ENCODE measurements at regions not wholly inside any gene's neighbourhood (a gene's known extent, or its start where the extent isn't known, plus 50 kb on each side); places are given as distances from the start of the nearest gene placed in this dataset.

DNA sequence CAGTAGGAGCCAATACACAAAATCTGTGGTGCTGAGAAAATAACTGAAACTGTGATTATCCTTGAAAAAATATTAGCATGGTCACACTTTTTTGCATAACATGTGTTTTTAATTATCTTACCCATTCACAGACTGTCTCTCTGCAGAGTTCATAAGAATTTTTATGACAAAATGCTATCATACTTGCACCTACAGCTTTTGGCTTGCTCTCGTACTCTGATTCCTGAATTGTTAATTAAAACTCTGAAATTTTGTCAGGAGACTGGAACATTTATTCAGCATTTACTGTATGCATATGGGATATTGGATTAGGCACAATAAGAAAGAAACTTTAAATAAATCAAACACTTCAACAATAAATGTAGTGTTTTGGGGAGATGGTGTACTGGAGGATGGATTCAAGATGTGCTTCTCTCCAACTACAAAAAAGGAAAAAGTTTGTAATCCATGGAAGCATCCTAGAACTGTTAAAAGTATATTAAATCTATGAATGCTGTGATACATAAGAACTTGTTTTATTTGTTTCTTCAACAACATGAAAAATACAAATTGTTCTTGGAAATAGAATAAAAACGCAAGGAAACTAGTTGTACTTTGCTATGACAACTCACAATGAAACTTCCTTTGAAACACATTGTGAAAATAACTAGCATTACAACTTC is 260.5 kb downstream of the SPATA18 start:
- Histone ChIP-seq H3K9me3 (peaks cover 0 to 5% (median 0%) of the 10 kb centered on the region in 12 donors), H3K27ac (no peak overlapping the region), H3K4me3 (no peak overlapping the region), H3K27me3 (no peaks in the 10 kb centered on the region), H3K4me1 (no peaks in the 10 kb centered on the region), H3K36me3 (no peaks in the 10 kb centered on the region)
- DNase-seq = no peak
- ATAC-seq = no peak
- no peak for TF ChIP-seq POLR2A (IDR thresholded peaks at IDR 0.05)
- TF ChIP-seq, protein P1, sequence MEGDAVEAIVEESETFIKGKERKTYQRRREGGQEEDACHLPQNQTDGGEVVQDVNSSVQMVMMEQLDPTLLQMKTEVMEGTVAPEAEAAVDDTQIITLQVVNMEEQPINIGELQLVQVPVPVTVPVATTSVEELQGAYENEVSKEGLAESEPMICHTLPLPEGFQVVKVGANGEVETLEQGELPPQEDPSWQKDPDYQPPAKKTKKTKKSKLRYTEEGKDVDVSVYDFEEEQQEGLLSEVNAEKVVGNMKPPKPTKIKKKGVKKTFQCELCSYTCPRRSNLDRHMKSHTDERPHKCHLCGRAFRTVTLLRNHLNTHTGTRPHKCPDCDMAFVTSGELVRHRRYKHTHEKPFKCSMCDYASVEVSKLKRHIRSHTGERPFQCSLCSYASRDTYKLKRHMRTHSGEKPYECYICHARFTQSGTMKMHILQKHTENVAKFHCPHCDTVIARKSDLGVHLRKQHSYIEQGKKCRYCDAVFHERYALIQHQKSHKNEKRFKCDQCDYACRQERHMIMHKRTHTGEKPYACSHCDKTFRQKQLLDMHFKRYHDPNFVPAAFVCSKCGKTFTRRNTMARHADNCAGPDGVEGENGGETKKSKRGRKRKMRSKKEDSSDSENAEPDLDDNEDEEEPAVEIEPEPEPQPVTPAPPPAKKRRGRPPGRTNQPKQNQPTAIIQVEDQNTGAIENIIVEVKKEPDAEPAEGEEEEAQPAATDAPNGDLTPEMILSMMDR (IDR thresholded peaks at IDR 0.05) = no peak
- 77 to 85% (median 82%) methylated on average over 2 of the region's 2 CpGs for WGBS, 4 donors
- intact Hi-C loops (cut with DNase I) = no loop called here

DNA sequence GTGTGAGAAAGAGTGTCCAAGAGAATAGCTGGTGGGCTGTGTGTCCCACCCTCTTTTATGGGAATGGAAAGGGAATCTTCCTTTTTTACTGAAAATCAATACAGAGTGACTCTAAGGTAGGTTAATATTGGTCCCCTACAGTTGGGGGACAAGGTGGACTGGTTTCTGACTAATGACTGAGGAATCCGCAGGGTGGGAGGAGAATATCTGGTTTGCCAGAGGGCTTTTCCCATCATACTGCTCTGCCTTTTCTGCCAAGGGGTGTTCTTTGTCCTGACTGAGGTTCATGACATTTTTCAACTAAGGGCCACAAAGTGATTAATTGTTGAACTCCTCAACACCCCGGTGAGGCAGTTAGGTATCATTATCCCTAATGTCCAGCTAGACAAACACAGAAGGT is 261.6 kb downstream of the SPATA18 start:
- no peak overlapping the region for H3K27ac ChIP-seq
- intact Hi-C loops (cut with DNase I) = no loop called here
- no peaks in the 10 kb centered on the region for H3K27me3 ChIP-seq
- 72 to 92% (median 76%) methylated on average over 2 of the region's 2 CpGs for WGBS, 4 donors
- no peaks in the 10 kb centered on the region for H3K4me1 ChIP-seq
- no peak for TF ChIP-seq POLR2A (IDR thresholded peaks at IDR 0.05)
- H3K9me3 ChIP-seq = peaks cover 0 to under 1% (median 0%) of the 10 kb centered on the region in 12 donors
- ATAC-seq (no peak), DNase-seq (no peak)
- H3K4me3 ChIP-seq = no peak overlapping the region
- no peaks in the 10 kb centered on the region for H3K36me3 ChIP-seq

DNA sequence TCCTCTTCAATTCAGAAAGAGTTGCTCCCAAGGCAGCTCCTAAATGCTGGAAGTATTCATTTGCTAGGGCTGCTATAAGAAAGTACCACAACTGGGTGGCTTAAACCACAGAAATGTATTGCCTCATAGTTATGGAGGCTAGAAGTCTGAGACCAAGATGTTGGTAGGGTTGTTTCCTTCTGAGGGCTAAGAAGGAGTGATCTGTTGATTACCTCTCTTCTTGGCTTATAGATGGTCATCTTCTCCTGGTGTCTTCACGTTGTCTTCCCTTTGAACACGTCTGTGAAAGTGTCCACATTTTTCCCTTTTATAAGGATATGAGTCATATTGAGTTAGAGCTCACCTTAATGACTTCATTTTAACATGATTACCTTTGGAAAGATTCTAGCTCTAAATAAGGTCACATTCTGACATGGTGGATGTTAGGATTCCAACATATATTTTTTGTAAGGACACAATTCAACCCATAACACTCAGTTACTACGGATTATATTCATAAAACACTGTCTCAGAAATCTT is 266.3 kb downstream of the SPATA18 start:
- intact Hi-C loops (cut with DNase I) = no loop called here

DNA sequence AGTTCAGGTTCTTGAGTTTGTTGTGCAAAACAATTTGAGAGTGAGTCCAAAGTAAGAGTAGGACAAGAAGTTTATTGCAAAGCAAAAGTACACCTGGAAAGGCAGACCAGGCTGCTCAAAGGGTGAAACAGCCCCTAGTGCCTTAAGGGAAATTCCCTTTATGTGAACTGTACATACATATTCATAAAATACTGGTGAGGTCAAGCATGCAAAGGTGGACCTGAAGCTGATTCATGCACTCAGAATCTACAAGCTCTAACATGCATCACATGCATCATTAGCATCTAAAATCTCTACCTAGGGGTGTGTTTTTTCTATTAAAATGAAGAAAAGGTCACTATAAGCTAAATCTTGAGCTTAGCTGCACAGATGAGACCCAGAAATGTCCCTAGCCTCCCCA is 266.9 kb downstream of the SPATA18 start:
- ATAC-seq = no peak
- Histone ChIP-seq H3K9me3 (peaks cover 0 to 3% (median 0%) of the 10 kb centered on the region in 12 donors), H3K27me3 (no peaks in the 10 kb centered on the region), H3K36me3 (no peaks in the 10 kb centered on the region), H3K4me1 (no peaks in the 10 kb centered on the region), H3K4me3 (no peak overlapping the region), H3K27ac (no peak overlapping the region)
- DNase-seq = no peak
- intact Hi-C loops (cut with DNase I) = no loop called here
- TF ChIP-seq, protein P1 (IDR thresholded peaks at IDR 0.05) = no peak
- no peak for TF ChIP-seq POLR2A (IDR thresholded peaks at IDR 0.05)

More for the DNA sequence above, 266.3 kb downstream of the SPATA18 start:
- TF ChIP-seq, protein P1 (IDR thresholded peaks at IDR 0.05) = no peak
- TF ChIP-seq POLR2A (IDR thresholded peaks at IDR 0.05) = no peak
- WGBS, 4 donors = 49 to 69% (median 55%) methylated on average over 3 of the region's 3 CpGs
- no peaks in the 10 kb centered on the region for H3K36me3 ChIP-seq
- ATAC-seq = no peak
- H3K27ac ChIP-seq = no peak overlapping the region
- H3K9me3 ChIP-seq = peaks cover 0 to 3% (median 0%) of the 10 kb centered on the region in 12 donors
- no peak for DNase-seq
- H3K4me3 ChIP-seq = no peak overlapping the region
- no peaks in the 10 kb centered on the region for H3K27me3 ChIP-seq
- H3K4me1 ChIP-seq = no peaks in the 10 kb centered on the region

DNA sequence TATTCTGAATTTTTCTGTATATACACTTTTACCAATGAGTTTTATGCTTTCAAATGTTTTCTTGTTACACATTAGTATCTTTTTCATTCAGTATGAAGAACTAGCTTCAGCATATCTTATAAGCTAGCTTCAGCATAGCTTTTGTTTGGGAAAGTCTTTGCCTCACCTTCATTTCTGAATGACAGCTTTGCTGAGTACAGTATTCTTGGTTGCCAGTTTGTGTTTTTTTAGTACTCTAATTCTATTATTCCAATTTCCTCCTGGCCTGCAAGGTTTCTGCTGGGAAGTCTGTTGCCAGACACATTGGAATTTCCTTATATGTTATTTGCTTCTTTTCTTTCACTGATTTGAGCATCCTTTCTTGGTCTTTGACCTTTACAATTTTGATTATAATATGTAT is 278.8 kb downstream of the SPATA18 start:
- H3K36me3 ChIP-seq = no peaks in the 10 kb centered on the region
- no peaks in the 10 kb centered on the region for H3K4me1 ChIP-seq
- intact Hi-C loops (cut with DNase I) = loop anchor here in 1 of 10 donors (10.0 kb wide), 1 partner anchor 65 kb away; no protein-coding TSS in a partner anchor
- H3K27me3 ChIP-seq = no peaks in the 10 kb centered on the region
- peaks cover 0 to 38% (median 12%) of the 10 kb centered on the region in 12 donors for H3K9me3 ChIP-seq
- TF ChIP-seq, protein P1 (IDR thresholded peaks at IDR 0.05) = no peak
- no peak for TF ChIP-seq POLR2A (IDR thresholded peaks at IDR 0.05)
- ATAC-seq (no peak), DNase-seq (no peak)
- no peak overlapping the region for H3K27ac ChIP-seq
- no peak overlapping the region for H3K4me3 ChIP-seq
